C4-2B (cell line): ENCODE measurements at regions not wholly inside any gene's neighbourhood (a gene's known extent, or its start where the extent isn't known, plus 50 kb on each side); places are given as distances from the start of the nearest gene placed in this dataset.

ENCODE experiments used
- H3K27ac ChIP-seq: fragments of 450-650 bp; 2 replicates; pipeline ENCODE4 v1.5.1; 2017
- ZFX ChIP-seq: fragments of 450-650 bp; IDR thresholded peaks from 2 replicates; pipeline ENCODE4 v1.6.1; 2017
- TF ChIP-seq, protein P1 (sequence below): fragments of 450-650 bp; conservative IDR thresholded peaks from 2 replicates; pipeline ENCODE4 v1.5.1; 2017; ENCODE audit warnings: mild to moderate bottlenecking

DNA sequence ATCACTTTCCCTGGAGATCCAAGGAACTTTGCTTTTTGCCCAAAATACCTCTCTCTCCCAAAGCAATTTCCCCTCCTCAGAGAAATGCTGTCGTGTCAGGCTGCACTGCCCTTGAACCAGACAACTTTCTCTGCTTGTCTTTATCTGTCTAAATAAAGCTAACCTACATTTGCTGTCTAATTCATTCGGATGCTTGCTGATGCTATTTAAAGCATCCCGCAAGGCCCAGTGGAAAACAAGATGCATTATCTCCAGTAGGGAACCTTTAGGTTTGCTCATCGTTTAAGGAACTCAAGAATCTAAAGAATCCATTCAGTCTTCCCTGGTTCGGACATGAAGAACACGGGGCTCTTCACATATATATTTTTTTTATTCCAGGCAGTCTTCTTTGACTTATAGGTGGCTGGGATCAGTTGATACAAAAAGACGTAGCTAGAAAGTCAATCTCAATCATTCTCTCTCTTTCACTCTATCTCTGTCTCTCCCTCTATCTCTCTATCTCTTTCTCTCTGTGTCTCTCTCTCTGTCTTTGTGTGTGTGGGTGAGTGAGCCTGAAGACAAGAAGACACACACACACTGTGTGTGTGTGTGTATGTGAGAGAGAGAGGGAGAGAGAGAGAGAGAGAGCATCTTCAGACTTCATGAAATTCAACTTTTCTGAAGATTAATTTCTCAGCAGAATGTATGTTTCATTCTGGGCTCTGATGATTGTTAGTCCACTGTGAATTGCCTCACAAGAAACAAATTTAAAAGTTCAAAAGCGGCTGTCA, 92.8 kb upstream of the MKLN1 start:
- TF ChIP-seq ZFX, result no peak
- TF ChIP-seq, protein P1, sequence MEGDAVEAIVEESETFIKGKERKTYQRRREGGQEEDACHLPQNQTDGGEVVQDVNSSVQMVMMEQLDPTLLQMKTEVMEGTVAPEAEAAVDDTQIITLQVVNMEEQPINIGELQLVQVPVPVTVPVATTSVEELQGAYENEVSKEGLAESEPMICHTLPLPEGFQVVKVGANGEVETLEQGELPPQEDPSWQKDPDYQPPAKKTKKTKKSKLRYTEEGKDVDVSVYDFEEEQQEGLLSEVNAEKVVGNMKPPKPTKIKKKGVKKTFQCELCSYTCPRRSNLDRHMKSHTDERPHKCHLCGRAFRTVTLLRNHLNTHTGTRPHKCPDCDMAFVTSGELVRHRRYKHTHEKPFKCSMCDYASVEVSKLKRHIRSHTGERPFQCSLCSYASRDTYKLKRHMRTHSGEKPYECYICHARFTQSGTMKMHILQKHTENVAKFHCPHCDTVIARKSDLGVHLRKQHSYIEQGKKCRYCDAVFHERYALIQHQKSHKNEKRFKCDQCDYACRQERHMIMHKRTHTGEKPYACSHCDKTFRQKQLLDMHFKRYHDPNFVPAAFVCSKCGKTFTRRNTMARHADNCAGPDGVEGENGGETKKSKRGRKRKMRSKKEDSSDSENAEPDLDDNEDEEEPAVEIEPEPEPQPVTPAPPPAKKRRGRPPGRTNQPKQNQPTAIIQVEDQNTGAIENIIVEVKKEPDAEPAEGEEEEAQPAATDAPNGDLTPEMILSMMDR, result no peak
- no peak overlapping the region for H3K27ac ChIP-seq

DNA sequence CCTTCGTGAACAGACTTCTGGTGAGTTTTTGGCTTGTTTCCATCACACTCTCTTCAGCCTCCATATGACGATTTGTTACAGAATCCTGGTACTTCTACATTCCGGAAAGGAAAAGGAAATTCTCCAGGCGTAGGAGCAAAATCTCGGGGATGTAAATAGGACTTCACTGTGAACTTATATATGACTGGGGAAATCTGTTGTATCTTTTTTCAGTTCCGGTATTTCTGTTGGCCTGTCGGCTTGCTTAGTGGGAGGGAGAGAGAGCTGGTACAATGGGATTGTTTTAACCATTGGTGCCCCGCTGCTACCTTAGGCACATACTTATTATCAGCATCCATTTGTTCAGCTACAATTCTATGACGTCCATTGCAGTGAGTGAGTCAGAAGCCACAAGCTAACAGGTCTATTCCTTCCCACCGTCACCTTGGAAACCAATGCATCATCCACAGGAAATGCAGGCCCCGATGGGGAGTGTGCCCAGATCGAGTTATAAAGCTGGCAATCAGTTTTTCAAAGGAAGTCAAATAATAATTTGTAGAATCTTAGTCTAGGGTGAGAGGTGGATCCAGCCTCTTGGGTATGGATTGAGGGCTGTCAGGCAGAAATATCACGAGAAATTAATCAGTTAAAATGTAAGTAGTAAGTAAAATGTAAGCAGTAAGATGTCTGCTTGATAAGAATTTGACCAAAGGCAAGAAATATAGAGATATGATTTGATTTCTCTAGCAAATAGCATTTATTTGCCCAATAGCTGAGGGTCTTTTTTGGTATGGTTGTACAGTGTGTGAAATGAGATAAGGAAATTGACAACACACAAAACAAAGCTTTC, 92.0 kb upstream of the MKLN1 start:
- TF ChIP-seq, protein P1, result no peak
- no peak overlapping the region for H3K27ac ChIP-seq

DNA sequence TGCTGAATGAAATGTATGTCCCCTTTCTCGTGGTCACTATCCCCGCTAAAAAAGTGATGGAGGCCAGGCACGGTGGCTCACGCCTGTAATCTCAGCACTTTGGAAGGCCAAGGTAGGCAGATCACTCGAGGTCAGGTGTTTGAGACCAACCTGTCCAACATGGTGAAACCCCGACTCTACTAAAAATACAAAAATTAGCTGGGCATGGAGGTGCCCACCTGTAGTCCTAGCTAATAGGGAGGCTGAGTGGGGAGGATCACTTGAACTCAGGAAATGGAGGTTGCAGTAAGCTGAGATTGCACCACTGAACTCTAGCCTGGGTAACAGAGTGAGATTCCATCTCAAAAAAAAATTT, 91.4 kb upstream of the MKLN1 start:
- H3K27ac ChIP-seq, result no peak overlapping the region
- TF ChIP-seq, protein P1, result no peak
- no peak for TF ChIP-seq ZFX

DNA sequence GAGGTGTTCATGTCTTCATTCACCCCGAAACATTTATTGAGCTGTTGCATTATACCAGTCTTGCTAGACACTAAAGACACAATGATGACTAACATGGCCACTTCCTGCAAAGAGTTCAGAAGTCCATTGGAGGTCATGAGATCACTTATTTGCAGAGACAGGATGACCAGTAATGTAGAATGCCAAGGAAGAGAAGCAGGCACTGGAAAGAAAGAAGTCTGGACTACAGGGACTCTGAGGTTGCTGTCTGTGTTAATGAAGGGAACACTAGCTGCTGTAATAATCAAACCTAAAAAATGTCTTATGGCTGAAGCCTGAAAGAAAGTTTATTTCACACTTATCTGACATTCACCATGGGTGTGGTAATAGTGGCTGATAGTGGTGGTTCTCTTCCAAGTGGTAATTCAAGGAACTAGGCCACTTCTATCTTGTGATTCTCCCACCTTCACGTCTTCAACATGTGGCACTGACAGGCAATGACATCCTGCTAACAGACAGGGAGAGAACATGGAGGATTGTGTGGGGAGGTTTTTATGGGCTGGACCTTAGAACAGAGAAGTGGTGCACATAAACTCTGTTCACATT, 89.2 kb upstream of the MKLN1 start:
- no peak overlapping the region for H3K27ac ChIP-seq
- TF ChIP-seq ZFX, result no peak
- TF ChIP-seq, protein P1, result no peak

DNA sequence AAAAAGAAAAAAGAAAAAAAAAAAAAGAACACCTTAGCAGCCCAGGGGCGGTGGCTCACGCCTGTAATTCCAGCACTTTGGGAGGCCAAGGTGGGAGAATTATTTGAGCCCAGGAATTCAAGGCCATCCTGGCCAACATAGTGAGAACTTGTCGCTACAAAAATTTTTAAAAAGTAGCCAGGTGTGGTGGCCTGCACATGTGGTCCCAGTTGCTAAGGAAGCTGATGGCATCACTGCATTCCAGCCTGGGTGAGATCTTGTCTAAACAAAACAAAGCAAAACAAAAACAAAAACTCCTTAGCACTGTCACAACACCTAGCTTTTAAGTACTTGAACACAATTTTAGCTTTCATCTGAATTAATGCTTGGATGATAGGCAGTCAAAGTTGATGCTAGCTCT, 86.3 kb upstream of the MKLN1 start:
- TF ChIP-seq ZFX, result no peak
- TF ChIP-seq, protein P1, result no peak
- H3K27ac ChIP-seq, result no peak overlapping the region

DNA sequence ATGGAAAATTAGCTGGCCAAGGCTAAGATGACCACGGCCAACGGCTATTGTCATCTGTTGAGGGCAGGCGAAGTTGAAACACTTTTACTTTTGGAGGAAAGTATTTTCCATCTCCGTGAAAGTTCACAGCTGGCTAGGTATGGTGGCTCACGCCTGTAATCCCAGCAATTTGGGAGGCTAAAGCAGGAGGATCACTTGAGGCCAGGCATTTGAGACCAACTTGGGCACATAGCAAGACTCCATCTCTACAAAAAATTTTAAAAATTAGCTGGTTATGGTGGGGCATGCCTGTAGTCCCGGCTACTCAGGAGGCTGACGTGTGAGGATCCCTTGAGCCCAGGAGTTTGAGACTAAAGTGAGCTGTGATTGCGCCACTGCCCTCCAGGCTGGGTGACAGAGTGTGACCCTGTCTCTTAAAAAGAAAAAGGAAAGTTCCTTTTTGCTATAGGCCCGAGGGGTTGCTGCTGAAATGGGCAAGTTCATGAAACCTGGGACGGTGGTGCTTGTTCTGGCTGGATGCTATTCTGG, 85.5 kb upstream of the MKLN1 start:
- no peak overlapping the region for H3K27ac ChIP-seq
- no peak for TF ChIP-seq ZFX
- TF ChIP-seq, protein P1, result no peak
